WTC11 (cell line): ENCODE measurements at regions not wholly inside any gene's neighbourhood (a gene's known extent, or its start where the extent isn't known, plus 50 kb on each side); places are given as distances from the start of the nearest gene placed in this dataset.
"Not testable (repeated sequence)": the region's sequence is repeated elsewhere in the genome, so short reads cannot be mapped to it uniquely, and the experiment has no call there.

Experiments
- ATAC-seq: fragments of 200-7000 bp; cut with Tn5 transposase; 2 replicates; pipeline ENCODE4 v1.10.0; 2021; ENCODE audit warnings: mild to moderate bottlenecking, moderate library complexity
- CTCF ChIA-PET: fragments of 300-600 bp; sonication (Branson Sonifier 250); formaldehyde crosslinking; loops from one replicate; lab custom pipeline; 2021; ENCODE audit warnings: antibody characterized with exemption; lab: Charles Lee
- POLR2A ChIA-PET: fragments of 350-600 bp; sonication (Branson Sonifier 250); formaldehyde crosslinking; loops from one replicate; lab custom pipeline; 2021; ENCODE audit warnings: antibody characterized with exemption; lab: Charles Lee
- DNase-seq: peaks from one replicate; pipeline ENCODE4 v3.0.0; 2021; ENCODE audit warnings: low spot score
- H3K27ac Mint-ChIP-seq: 2 replicates; pipeline ENCODE4 v1.8.0; 2021; ENCODE audit warnings: mixed read lengths
- H3K27me3 Mint-ChIP-seq: 2 replicates; pipeline ENCODE4 v1.8.0; 2021; ENCODE audit warnings: low read depth, mild to moderate bottlenecking, moderate library complexity, mixed read lengths
- H3K36me3 Mint-ChIP-seq: 2 replicates; pipeline ENCODE4 v1.8.0; 2021; ENCODE audit warnings: mixed read lengths
- H3K4me1 Mint-ChIP-seq: 2 replicates; pipeline ENCODE4 v1.8.0; 2022; ENCODE audit warnings: mixed read lengths
- H3K4me3 Mint-ChIP-seq: 2 replicates; pipeline ENCODE4 v1.8.0; 2021; ENCODE audit warnings: mild to moderate bottlenecking, moderate library complexity, mixed read lengths
- H3K9me3 Mint-ChIP-seq: 2 replicates; pipeline ENCODE4 v1.8.0; 2021; ENCODE audit warnings: mixed read lengths
- ATF2 ChIP-seq: sonication (generic); formaldehyde crosslinking; IDR thresholded peaks from 2 replicates; pipeline ENCODE4 v1.8.1; 2022; ENCODE audit warnings: low read depth, missing genetic modification reagents, borderline replicate concordance
- ATF3 ChIP-seq: sonication (generic); formaldehyde crosslinking; conservative IDR thresholded peaks from 2 replicates; pipeline ENCODE4 v1.8.1; 2022; ENCODE audit warnings: mild to moderate bottlenecking, missing genetic modification reagents
- ATF6 ChIP-seq: sonication (generic); formaldehyde crosslinking; IDR thresholded peaks from 2 replicates; pipeline ENCODE4 v1.8.1; 2023; ENCODE audit warnings: mild to moderate bottlenecking, missing genetic modification reagents
- FOXJ3 ChIP-seq: sonication (generic); formaldehyde crosslinking; IDR thresholded peaks from 2 replicates; pipeline ENCODE4 v1.9.0; 2021; ENCODE audit warnings: missing genetic modification reagents, mild to moderate bottlenecking, borderline replicate concordance
- FOXP4 ChIP-seq: sonication (generic); formaldehyde crosslinking; IDR thresholded peaks from 2 replicates; pipeline ENCODE4 v1.8.0; 2022; ENCODE audit warnings: mild to moderate bottlenecking, missing genetic modification reagents
- HMGA2 ChIP-seq: fragments of 250-450 bp; sonication (Bioruptor Pico); IDR thresholded peaks from 2 replicates; pipeline ENCODE4 v1.4.0; 2021; ENCODE audit warnings: mild to moderate bottlenecking, moderate library complexity
- NR3C1 ChIP-seq: sonication (generic); formaldehyde crosslinking; conservative IDR thresholded peaks from 2 replicates; pipeline ENCODE4 v1.8.1; 2023; ENCODE audit warnings: low read depth, mild to moderate bottlenecking, missing genetic modification reagents
- OVOL2 ChIP-seq: fragments of 250-450 bp; sonication (Bioruptor Pico); IDR thresholded peaks from 2 replicates; pipeline ENCODE4 v1.9.0; 2021; ENCODE audit warnings: mild to moderate bottlenecking, borderline replicate concordance
- TEAD4 ChIP-seq: sonication (generic); formaldehyde crosslinking; IDR thresholded peaks from 2 replicates; pipeline ENCODE4 v1.8.0; 2022; ENCODE audit warnings: mild to moderate bottlenecking, missing genetic modification reagents
- USF1 ChIP-seq: sonication (generic); formaldehyde crosslinking; IDR thresholded peaks from 2 replicates; pipeline ENCODE4 v1.8.0; 2022; ENCODE audit warnings: mild to moderate bottlenecking, missing genetic modification reagents
- ZBTB43 ChIP-seq: sonication (generic); formaldehyde crosslinking; IDR thresholded peaks from 2 replicates; pipeline ENCODE4 v1.8.1; 2023; ENCODE audit warnings: mild to moderate bottlenecking, missing genetic modification reagents
- ZNF281 ChIP-seq: sonication (generic); formaldehyde crosslinking; IDR thresholded peaks from 2 replicates; pipeline ENCODE4 v1.8.0; 2023; ENCODE audit warnings: mild to moderate bottlenecking, missing genetic modification reagents
- ZNF317 ChIP-seq: sonication (generic); formaldehyde crosslinking; IDR thresholded peaks from 2 replicates; pipeline ENCODE4 v1.8.1; 2023; ENCODE audit warnings: low read depth, mild to moderate bottlenecking, moderate library complexity, missing genetic modification reagents, borderline replicate concordance
- ZNF396 ChIP-seq: fragments of 250-450 bp; sonication (Bioruptor Pico); IDR thresholded peaks from 2 replicates; pipeline ENCODE4 v1.8.0; 2021; ENCODE audit warnings: mild to moderate bottlenecking, moderate library complexity, borderline replicate concordance
- ZNF423 ChIP-seq: fragments of 250-450 bp; sonication (Bioruptor Pico); IDR thresholded peaks from 2 replicates; pipeline ENCODE4 v2.1.2; 2022; ENCODE audit warnings: mild to moderate bottlenecking, moderate library complexity
- TF ChIP-seq, protein P1 (sequence below): fragments of 250-450 bp; sonication (Bioruptor Pico); conservative IDR thresholded peaks from 2 replicates; pipeline ENCODE4 v1.9.0; 2021; ENCODE audit warnings: mild to moderate bottlenecking
- TF ChIP-seq, protein P2 (sequence below): sonication (generic); formaldehyde crosslinking; IDR thresholded peaks from 2 replicates; pipeline ENCODE4 v1.8.0; 2022; ENCODE audit warnings: mild to moderate bottlenecking, missing genetic modification reagents

DNA sequence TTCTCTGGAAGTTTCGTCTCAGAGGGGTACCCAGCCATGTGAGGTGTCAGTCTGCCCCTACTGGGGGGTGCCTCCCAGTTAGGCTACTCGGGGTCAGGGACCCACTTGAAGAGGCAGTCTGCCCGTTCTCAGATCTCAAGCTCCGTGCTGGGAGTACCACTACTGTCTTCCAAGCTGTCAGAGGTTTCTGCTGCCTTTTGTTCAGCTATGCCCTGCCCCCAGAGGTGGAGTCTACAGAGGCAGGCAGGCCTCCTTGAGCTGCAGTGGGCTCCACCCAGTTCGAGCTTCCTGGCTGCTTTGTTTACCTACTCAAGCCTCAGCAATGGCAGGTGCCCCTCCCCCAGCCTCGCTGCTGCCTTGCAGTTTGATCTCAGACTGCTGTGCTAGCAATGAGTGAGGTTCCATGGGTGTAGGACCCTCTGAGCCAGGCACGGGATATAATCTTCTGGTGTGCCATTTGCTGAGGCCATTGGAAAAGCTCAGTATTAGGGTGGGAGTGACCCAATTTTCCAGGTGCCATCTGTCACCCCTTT, 71.0 kb upstream of the SH3GLB1 start:
- ATAC-seq, CTCF ChIA-PET: not testable (repeated sequence)

GRCh38 chr1:86633921-86634320, 70.5 kb upstream of the SH3GLB1 start:
- H3K36me3 Mint-ChIP-seq: peaks cover 51% of the 10 kb centered on the region
- POLR2A ChIA-PET: no interaction called here
- no peaks in the 10 kb centered on the region for H3K4me1 Mint-ChIP-seq
- DNase-seq (no peak), ATAC-seq (no peak)
- H3K9me3 Mint-ChIP-seq: peaks cover 57% of the 10 kb centered on the region
- TF ChIP-seq NR3C1 (CRISPR knock-in tag) (no peak), ATF3 (no peak), FOXP4 (CRISPR knock-in tag) (no peak), FOXJ3 (no peak)
- no peak overlapping the region for H3K4me3 Mint-ChIP-seq
- peaks cover 7% of the 10 kb centered on the region for H3K27me3 Mint-ChIP-seq
- CTCF ChIA-PET: no interaction called here
- no peak overlapping the region for H3K27ac Mint-ChIP-seq

More for the DNA sequence above, 71.0 kb upstream of the SH3GLB1 start:
- H3K36me3 Mint-ChIP-seq: peaks cover 51% of the 10 kb centered on the region
- H3K27me3 Mint-ChIP-seq, H3K4me3 Mint-ChIP-seq, POLR2A ChIA-PET, H3K27ac Mint-ChIP-seq, H3K4me1 Mint-ChIP-seq, DNase-seq: not testable (repeated sequence)
- H3K9me3 Mint-ChIP-seq: peaks cover 62% of the 10 kb centered on the region

DNA sequence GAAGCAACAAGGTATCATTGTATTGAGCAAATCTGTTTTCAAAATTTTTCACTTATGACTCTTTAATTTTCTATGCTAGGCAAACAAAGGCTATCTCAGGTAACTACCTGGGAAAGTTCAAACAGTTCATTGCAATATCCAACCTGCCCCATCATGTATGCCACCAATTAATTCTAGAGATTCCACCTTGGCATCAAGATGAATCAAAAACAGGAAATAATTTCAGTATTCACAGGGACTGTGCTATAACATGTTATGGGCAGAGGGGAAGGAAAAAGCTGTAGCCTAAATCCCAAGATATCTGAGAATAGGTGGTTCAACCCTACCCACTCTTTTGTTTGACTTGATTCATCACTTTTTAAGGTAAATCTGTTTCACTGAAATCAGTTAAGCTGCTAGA, 67.5 kb upstream of the SH3GLB1 start:
- H3K27ac Mint-ChIP-seq: no peak overlapping the region
- peaks cover 29% of the 10 kb centered on the region for H3K9me3 Mint-ChIP-seq
- ATAC-seq (no peak), DNase-seq (no peak)
- CTCF ChIA-PET: interaction anchor here (2.9 kb wide), 1 partner anchor 68 kb away, joined by 10 read pairs; the partner anchor contains the start of gene SH3GLB1
- H3K4me1 Mint-ChIP-seq: no peaks in the 10 kb centered on the region
- H3K27me3 Mint-ChIP-seq: no peaks in the 10 kb centered on the region; the same call in 1 of the 2 replicates
- POLR2A ChIA-PET: no interaction called here
- H3K36me3 Mint-ChIP-seq: peaks cover 27% of the 10 kb centered on the region
- no peak overlapping the region for H3K4me3 Mint-ChIP-seq
- TF ChIP-seq ZBTB43 (no peak), TEAD4 (CRISPR knock-in tag) (no peak), ZNF396 (no peak), OVOL2 (no peak), ZNF423 (CRISPR knock-in tag) (no peak), ZNF281 (CRISPR knock-in tag) (no peak), HMGA2 (no peak), USF1 (CRISPR knock-in tag) (no peak), ATF2 (CRISPR knock-in tag) (no peak), ATF6 (CRISPR knock-in tag) (no peak), ZNF317 (CRISPR knock-in tag) (no peak)
- TF ChIP-seq, protein P1, sequence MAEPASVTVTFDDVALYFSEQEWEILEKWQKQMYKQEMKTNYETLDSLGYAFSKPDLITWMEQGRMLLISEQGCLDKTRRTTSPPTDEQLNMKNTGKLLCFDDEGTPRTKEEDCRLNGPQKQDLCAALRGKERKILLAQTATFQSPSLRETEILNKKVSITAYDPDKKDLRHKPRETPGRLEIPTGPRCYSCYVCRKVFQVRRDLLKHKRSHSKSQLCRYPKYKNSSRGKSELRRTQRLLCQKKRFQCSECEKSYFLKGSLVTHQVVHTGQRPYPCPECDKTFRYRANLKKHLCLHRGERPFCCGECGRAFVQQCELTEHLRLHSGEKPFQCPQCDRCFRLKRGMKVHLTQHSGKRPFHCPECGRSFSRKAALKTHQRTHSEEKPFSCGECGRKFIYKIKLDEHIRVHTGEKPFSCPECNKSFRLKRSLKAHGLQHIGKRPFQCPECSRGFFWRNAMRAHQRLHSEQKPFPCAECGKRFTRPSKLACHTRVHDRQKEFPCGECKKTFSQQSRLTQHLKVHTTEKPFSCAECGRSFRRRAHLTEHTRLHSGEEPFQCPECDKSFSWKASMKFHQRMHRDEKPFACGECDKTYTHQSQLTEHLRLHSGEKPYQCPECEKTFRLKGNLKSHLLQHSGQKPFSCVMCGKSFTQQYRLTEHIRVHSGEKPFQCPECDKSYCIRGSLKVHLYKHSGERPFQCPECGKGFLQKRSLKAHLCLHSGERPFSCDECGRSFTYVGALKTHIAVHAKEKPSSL: no peak
- TF ChIP-seq, protein P2, sequence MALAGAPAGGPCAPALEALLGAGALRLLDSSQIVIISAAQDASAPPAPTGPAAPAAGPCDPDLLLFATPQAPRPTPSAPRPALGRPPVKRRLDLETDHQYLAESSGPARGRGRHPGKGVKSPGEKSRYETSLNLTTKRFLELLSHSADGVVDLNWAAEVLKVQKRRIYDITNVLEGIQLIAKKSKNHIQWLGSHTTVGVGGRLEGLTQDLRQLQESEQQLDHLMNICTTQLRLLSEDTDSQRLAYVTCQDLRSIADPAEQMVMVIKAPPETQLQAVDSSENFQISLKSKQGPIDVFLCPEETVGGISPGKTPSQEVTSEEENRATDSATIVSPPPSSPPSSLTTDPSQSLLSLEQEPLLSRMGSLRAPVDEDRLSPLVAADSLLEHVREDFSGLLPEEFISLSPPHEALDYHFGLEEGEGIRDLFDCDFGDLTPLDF (CRISPR knock-in tag): no peak
